GM12891 (cell line): ENCODE measurements at regions not wholly inside any gene's neighbourhood (a gene's known extent, or its start where the extent isn't known, plus 50 kb on each side); places are given as distances from the start of the nearest gene placed in this dataset.

ENCODE experiments used
- POLR2A ChIP-seq: IDR thresholded peaks from 2 replicates; pipeline ENCODE4 v1.6.1; 2011; ENCODE audit warnings: low read depth, low read length, control low read depth
- POU2F2 ChIP-seq: IDR thresholded peaks from 2 replicates; pipeline ENCODE4 v1.6.1; 2011; ENCODE audit warnings: low read depth, mild to moderate bottlenecking, control low read depth, low read length, moderate library complexity
- SPI1 ChIP-seq: IDR thresholded peaks from 2 replicates; pipeline ENCODE4 v1.6.1; 2011; ENCODE audit warnings: low read depth, low read length, control low read depth
- TAF1 ChIP-seq: IDR thresholded peaks from 2 replicates; pipeline ENCODE4 v1.6.1; 2011; ENCODE audit warnings: low read depth, low read length, control low read depth

DNA sequence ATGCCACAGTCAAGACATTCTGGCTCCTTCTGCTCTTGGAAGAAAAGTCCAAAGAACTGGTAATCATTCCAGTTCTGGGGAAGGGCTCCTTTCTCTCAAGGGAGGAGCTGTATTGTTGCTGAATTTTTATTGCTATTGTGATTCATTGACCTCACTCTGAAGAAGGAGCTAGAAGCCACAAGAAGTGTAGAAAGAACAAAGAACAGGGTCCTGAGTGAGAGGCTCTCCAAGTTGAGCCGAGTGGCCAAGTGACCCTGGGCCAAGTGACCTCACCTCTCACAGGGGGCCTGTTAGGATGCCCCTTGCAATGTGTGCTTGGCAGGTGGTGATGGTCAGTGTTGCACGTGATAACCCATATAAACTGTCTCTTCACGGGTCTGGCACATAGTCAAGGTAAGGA lies 173.3 kb downstream of the FGF18 start:
- no peak for TF ChIP-seq POLR2A
- no peak for TF ChIP-seq TAF1
- no peak for TF ChIP-seq SPI1
- no peak for TF ChIP-seq POU2F2
